ENCODE measurements at regions not wholly inside any gene's neighbourhood (a gene's known extent, or its start where the extent isn't known, plus 50 kb on each side); places are given as distances from the start of the nearest gene placed in this dataset.

DNA sequence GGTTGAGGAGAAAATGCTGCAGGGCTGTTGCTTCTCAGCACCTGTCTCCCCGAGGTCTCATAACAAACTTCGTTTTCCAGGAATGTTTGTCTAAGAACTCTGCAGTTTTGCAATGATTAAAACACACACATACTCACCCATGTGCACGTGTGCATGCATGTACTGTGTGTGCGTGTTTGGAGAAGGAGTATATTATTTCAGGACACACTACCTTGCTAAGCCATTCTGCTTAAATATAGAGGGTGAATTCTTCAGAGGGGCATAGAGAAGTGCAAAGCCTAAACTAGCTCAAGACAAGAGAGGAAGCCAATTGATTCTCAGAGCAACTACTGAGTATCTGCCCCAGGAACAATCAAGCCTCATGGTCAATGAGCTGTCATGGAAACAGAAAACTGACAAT is 298.4 kb upstream of the MGMT start:
- H3K9me3 ChIP-seq (replicated peaks; ENCODE audit: control insufficient read depth, insufficient read depth, low read depth, low read length), result no peaks in the 10 kb centered on the region
- FAIRE-seq (no peak), DNase-seq (ENCODE audit: extremely low read depth in 1 of 4, low spot score in 3 of 4) (no peak), ATAC-seq (no peak)
- intact Hi-C loops (cut with micrococcal nuclease) (no loop called here), in situ Hi-C loops (cut with MboI) (no loop called here)
- H3K36me3 ChIP-seq (ENCODE audit: control insufficient read depth, insufficient read depth, low read length), result no peaks in the 10 kb centered on the region
- BruUV-seq (replicated peaks), result no TSS peak
- WGBS (ENCODE audit: insufficient coverage, low coverage, missing lambda C conversion rate), result 0% methylated on average over 4 of the region's 4 CpGs
- H3K27me3 ChIP-seq (ENCODE audit: control insufficient read depth in 2 of 2, insufficient read depth in 2 of 2, low read length in 2 of 2), result no peaks in the 10 kb centered on the region; a peak in 1 of 5 replicates
- no peak overlapping the region for H3K4me3 ChIP-seq
- ChIA-PET POLR2A (interaction anchor here (1.5 kb wide), 1 partner anchor 9 kb away, joined by 3 read pairs; no protein-coding TSS in a partner anchor), CTCF (ENCODE audit: low intra/inter-chr PET ratio) (no interaction called here)
- no peaks in the 10 kb centered on the region for H4K20me1 ChIP-seq (replicated peaks; ENCODE audit: control insufficient read depth, insufficient read depth, low read length)
- no peaks in the 10 kb centered on the region for H3K9me1 ChIP-seq (ENCODE audit: control insufficient read depth, insufficient read depth, low read length)
- no peak overlapping the region for H3K4me2 ChIP-seq (ENCODE audit: insufficient read depth, low read length)
- TF ChIP-seq RAD51 (IDR thresholded peaks at IDR 0.05; ENCODE audit: borderline replicate concordance, low read depth) (no peak), POU5F1 (IDR thresholded peaks at IDR 0.05; ENCODE audit: borderline replicate concordance, low read depth, low read length, partially characterized antibody) (no peak)
- TF ChIP-seq, protein P1, sequence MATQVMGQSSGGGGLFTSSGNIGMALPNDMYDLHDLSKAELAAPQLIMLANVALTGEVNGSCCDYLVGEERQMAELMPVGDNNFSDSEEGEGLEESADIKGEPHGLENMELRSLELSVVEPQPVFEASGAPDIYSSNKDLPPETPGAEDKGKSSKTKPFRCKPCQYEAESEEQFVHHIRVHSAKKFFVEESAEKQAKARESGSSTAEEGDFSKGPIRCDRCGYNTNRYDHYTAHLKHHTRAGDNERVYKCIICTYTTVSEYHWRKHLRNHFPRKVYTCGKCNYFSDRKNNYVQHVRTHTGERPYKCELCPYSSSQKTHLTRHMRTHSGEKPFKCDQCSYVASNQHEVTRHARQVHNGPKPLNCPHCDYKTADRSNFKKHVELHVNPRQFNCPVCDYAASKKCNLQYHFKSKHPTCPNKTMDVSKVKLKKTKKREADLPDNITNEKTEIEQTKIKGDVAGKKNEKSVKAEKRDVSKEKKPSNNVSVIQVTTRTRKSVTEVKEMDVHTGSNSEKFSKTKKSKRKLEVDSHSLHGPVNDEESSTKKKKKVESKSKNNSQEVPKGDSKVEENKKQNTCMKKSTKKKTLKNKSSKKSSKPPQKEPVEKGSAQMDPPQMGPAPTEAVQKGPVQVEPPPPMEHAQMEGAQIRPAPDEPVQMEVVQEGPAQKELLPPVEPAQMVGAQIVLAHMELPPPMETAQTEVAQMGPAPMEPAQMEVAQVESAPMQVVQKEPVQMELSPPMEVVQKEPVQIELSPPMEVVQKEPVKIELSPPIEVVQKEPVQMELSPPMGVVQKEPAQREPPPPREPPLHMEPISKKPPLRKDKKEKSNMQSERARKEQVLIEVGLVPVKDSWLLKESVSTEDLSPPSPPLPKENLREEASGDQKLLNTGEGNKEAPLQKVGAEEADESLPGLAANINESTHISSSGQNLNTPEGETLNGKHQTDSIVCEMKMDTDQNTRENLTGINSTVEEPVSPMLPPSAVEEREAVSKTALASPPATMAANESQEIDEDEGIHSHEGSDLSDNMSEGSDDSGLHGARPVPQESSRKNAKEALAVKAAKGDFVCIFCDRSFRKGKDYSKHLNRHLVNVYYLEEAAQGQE (IDR thresholded peaks at IDR 0.05; ENCODE audit: borderline replicate concordance), result no peak
- TF ChIP-seq, protein P1 (CRISPR knock-in tag; IDR thresholded peaks at IDR 0.05; ENCODE audit: low read depth), result no peak
- TF ChIP-seq, protein P2, sequence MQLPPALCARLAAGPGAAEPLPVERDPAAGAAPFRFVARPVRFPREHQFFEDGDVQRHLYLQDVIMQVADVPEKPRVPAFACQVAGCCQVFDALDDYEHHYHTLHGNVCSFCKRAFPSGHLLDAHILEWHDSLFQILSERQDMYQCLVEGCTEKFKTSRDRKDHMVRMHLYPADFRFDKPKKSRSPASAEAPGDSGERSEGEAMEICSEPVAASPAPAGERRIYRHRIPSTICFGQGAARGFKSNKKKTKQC (CRISPR knock-in tag; IDR thresholded peaks at IDR 0.05), result no peak
- TF ChIP-seq, protein P3, sequence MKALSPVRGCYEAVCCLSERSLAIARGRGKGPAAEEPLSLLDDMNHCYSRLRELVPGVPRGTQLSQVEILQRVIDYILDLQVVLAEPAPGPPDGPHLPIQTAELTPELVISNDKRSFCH (CRISPR knock-in tag; IDR thresholded peaks at IDR 0.05), result no peak
- TF ChIP-seq, protein P3 (tag; IDR thresholded peaks at IDR 0.05), result no peak
- H3K27ac ChIP-seq (ENCODE audit: extremely low read depth, low read depth, low read length), result no peak overlapping the region
- H3K4me1 ChIP-seq (replicated peaks in 1 of 2; ENCODE audit: control insufficient read depth in 2 of 2, insufficient read depth in 2 of 2, low read length in 2 of 2), result no peaks in the 10 kb centered on the region
- H3K79me2 ChIP-seq (ENCODE audit: control insufficient read depth, insufficient read depth, low read length), result no peaks in the 10 kb centered on the region
- H2AFZ ChIP-seq (ENCODE audit: low read depth, low read length), result no peak overlapping the region
- no peak overlapping the region for H3K9ac ChIP-seq (ENCODE audit: insufficient read depth in 1 of 2, low read depth in 2 of 2, low read length in 2 of 2)

Data from K562 (cell line).